ENCODE measurements at regions not wholly inside any gene's neighbourhood (a gene's known extent, or its start where the extent isn't known, plus 50 kb on each side); places are given as distances from the start of the nearest gene placed in this dataset.

- ATAC-seq (no peak), DNase-seq (no peak)
- Histone ChIP-seq H3K36me3 (ENCODE audit: insufficient read depth in 1 of 2, low read depth in 1 of 2) (no peaks in the 10 kb centered on the region), H3K27ac (no peak overlapping the region), H3K9me3 (no peaks in the 10 kb centered on the region), H3K4me1 (no peaks in the 10 kb centered on the region), H3K4me3 (no peak overlapping the region), H3K27me3 (ENCODE audit: insufficient read depth in 3 of 3, low read length in 2 of 3) (peaks cover 0 to 2% (median 0%) of the 10 kb centered on the region in 3 donors)
- intact Hi-C loops (cut with DNase I) = no loop called here
- 55 to 62% (median 62%) methylated on average over 5 of the region's 5 CpGs for WGBS, 3 donors
- TF ChIP-seq, protein P1, sequence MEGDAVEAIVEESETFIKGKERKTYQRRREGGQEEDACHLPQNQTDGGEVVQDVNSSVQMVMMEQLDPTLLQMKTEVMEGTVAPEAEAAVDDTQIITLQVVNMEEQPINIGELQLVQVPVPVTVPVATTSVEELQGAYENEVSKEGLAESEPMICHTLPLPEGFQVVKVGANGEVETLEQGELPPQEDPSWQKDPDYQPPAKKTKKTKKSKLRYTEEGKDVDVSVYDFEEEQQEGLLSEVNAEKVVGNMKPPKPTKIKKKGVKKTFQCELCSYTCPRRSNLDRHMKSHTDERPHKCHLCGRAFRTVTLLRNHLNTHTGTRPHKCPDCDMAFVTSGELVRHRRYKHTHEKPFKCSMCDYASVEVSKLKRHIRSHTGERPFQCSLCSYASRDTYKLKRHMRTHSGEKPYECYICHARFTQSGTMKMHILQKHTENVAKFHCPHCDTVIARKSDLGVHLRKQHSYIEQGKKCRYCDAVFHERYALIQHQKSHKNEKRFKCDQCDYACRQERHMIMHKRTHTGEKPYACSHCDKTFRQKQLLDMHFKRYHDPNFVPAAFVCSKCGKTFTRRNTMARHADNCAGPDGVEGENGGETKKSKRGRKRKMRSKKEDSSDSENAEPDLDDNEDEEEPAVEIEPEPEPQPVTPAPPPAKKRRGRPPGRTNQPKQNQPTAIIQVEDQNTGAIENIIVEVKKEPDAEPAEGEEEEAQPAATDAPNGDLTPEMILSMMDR (IDR thresholded peaks at IDR 0.05) = no peak
These were observed 917.9 kb downstream of the GRID1 start for GRCh38 chr10:85448716-85449115.

DNA sequence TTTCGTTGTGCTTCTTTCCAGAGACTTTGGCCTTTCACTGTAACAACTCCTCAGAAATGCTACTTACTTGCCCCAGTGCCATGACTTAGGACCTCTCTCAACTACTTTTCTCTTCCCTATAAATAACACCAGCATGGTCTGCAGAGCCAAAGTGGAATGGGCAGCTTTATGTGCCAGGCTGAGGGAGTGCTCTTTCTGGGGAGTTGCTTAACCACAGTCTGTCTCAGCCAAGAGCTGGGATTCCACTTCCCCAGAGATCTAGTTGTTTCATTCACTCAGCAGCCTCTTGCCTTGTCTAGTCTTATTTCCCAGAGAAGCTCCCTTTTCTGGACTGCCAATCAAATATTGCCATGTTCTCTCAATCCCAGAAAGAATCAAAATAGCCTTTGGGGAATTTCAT is 912.2 kb downstream of the GRID1 start:
- H3K27ac ChIP-seq = no peak overlapping the region
- H3K36me3 ChIP-seq (ENCODE audit: insufficient read depth in 1 of 2, low read depth in 1 of 2) = no peaks in the 10 kb centered on the region
- H3K9me3 ChIP-seq = no peaks in the 10 kb centered on the region
- peaks cover 0 to 2% (median 0%) of the 10 kb centered on the region in 3 donors for H3K27me3 ChIP-seq (ENCODE audit: insufficient read depth in 3 of 3, low read length in 2 of 3)
- intact Hi-C loops (cut with DNase I) = no loop called here
- WGBS, 3 donors = 72 to 92% (median 90%) methylated on average over 1 of the region's 1 CpG
- H3K4me3 ChIP-seq = no peak overlapping the region
- TF ChIP-seq, protein P1 (IDR thresholded peaks at IDR 0.05) = no peak
- ATAC-seq = no peak
- no peak for DNase-seq
- no peaks in the 10 kb centered on the region for H3K4me1 ChIP-seq

DNA sequence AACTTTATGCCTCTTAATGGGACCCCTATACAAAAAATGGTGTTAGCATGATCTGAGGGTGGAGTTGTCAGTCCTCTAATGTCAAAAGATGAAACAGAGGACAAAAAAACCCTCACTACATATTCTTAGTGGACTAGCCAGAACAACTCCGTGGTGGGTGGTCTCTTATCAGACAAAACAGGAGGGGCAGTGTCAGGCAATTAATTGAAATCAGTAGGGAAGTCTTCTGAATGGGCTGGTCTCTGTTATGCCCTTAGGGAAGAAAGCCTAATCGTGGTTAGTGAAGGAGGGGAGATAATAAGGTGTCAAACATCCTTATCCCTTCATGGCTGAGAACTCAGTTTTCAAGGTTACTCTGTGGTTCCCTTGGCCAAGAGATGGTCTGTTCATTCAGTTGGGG is 909.4 kb downstream of the GRID1 start:
- DNase-seq = no peak
- intact Hi-C loops (cut with DNase I) = no loop called here
- H3K27ac ChIP-seq = no peak overlapping the region
- no peaks in the 10 kb centered on the region for H3K36me3 ChIP-seq (ENCODE audit: insufficient read depth in 1 of 2, low read depth in 1 of 2)
- WGBS, 3 donors = 52 to 66% (median 56%) methylated on average over 2 of the region's 2 CpGs
- no peak overlapping the region for H3K4me3 ChIP-seq
- H3K4me1 ChIP-seq = no peaks in the 10 kb centered on the region
- TF ChIP-seq, protein P1 (IDR thresholded peaks at IDR 0.05) = no peak
- H3K27me3 ChIP-seq (ENCODE audit: insufficient read depth in 3 of 3, low read length in 2 of 3) = peaks cover 0 to 2% (median 0%) of the 10 kb centered on the region in 3 donors
- H3K9me3 ChIP-seq = no peaks in the 10 kb centered on the region
- no peak for ATAC-seq

GRCh38 chr10:85458324-85458723 is 908.3 kb downstream of the GRID1 start:
- TF ChIP-seq, protein P1 (IDR thresholded peaks at IDR 0.05) = no peak
- H3K4me1 ChIP-seq = no peaks in the 10 kb centered on the region
- no peak overlapping the region for H3K27ac ChIP-seq
- no peaks in the 10 kb centered on the region for H3K36me3 ChIP-seq (ENCODE audit: insufficient read depth in 1 of 2, low read depth in 1 of 2)
- peaks cover 0 to 2% (median 0%) of the 10 kb centered on the region in 3 donors for H3K27me3 ChIP-seq (ENCODE audit: insufficient read depth in 3 of 3, low read length in 2 of 3)
- no peak overlapping the region for H3K4me3 ChIP-seq
- no peaks in the 10 kb centered on the region for H3K9me3 ChIP-seq
- intact Hi-C loops (cut with DNase I) = no loop called here
- 19 to 32% (median 21%) methylated on average over 3 of the region's 3 CpGs for WGBS, 3 donors
- ATAC-seq = no peak
- DNase-seq = no peak

DNA sequence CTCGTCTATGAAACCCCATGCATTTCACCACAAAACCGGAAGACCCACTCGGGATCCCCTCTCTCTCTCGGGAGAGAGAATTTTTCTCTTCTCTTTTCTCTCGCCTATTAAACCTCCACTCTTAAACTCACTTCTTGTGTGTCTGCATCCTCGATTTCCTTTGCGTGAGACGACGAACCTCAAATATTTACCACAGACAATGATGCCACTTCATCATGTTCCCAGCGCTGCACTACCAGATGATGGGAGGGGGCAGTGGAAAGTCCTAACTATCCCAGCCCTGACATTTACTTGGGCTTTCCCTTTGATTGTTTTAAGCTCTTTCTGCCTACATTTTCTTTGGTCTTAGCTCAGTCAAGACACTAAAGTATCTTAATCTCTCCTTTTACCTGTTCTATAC is 906.7 kb downstream of the GRID1 start:
- TF ChIP-seq, protein P1 (IDR thresholded peaks at IDR 0.05) = no peak
- no peak overlapping the region for H3K27ac ChIP-seq
- 85 to 91% (median 89%) methylated on average over 10 of the region's 10 CpGs for WGBS, 3 donors

More for the DNA sequence above, 906.7 kb downstream of the GRID1 start:
- intact Hi-C loops (cut with DNase I) = no loop called here
- ATAC-seq = no peak
- Histone ChIP-seq H3K4me1 (no peaks in the 10 kb centered on the region), H3K4me3 (no peak overlapping the region), H3K27me3 (ENCODE audit: insufficient read depth in 3 of 3, low read length in 2 of 3) (no peaks in the 10 kb centered on the region), H3K9me3 (no peaks in the 10 kb centered on the region), H3K36me3 (ENCODE audit: insufficient read depth in 1 of 2, low read depth in 1 of 2) (no peaks in the 10 kb centered on the region)
- no peak for DNase-seq

Data from psoas muscle (tissue), 7 donors.